MCF 10A (cell line): ENCODE measurements at regions not wholly inside any gene's neighbourhood (a gene's known extent, or its start where the extent isn't known, plus 50 kb on each side); places are given as distances from the start of the nearest gene placed in this dataset.
A peak's percentile ranks its signal among the peaks of the same experiment; 100 is the strongest.

Source experiments
- BruUV-seq: library from RNA; stranded (reverse); fragments of 400-500 nt; replicated peaks from 2 replicates; lab custom pipeline; 2021; lab: Mats Ljungman, UMichigan
- CTCF ChIA-PET: fragments of 300-600 bp; sonication (Branson Sonifier 250); formaldehyde crosslinking; extraction: SDS; loops from one replicate; lab custom pipeline; 2021; ENCODE audit warnings: antibody characterized with exemption, inconsistent platforms; lab: Yijun Ruan, JAX
- POLR2A ChIA-PET: fragments of 300-600, 350-650 bp; sonication (Branson Sonifier 250); formaldehyde crosslinking; extraction: SDS; loops from one replicate; lab custom pipeline; 2020; ENCODE audit warnings: antibody characterized with exemption, inconsistent platforms; lab: Yijun Ruan, JAX
- DNase-seq: peaks from one replicate; pipeline ENCODE4 v3.0.0-alpha.2; 2018; ENCODE audit not compliant: unreplicated experiment
- H3K27ac Mint-ChIP-seq: one replicate; pipeline ENCODE4 v1.8.0; 2022; ENCODE audit warnings: mild to moderate bottlenecking, low read depth, mixed read lengths; ENCODE audit not compliant: unreplicated experiment
- H3K27me3 Mint-ChIP-seq: one replicate; pipeline ENCODE4 v1.8.0; 2022; ENCODE audit warnings: mixed read lengths; ENCODE audit not compliant: insufficient read depth, unreplicated experiment
- H3K36me3 Mint-ChIP-seq: one replicate; pipeline ENCODE4 v1.8.0; 2022; ENCODE audit warnings: mild to moderate bottlenecking, moderate library complexity, mixed read lengths; ENCODE audit not compliant: insufficient read depth, unreplicated experiment
- H3K4me1 Mint-ChIP-seq: one replicate; pipeline ENCODE4 v1.8.0; 2022; ENCODE audit warnings: mixed read lengths; ENCODE audit not compliant: insufficient read depth, unreplicated experiment
- H3K4me3 Mint-ChIP-seq: one replicate; pipeline ENCODE4 v1.8.0; 2022; ENCODE audit warnings: mild to moderate bottlenecking, moderate library complexity, mixed read lengths; ENCODE audit not compliant: unreplicated experiment
- H3K9me3 Mint-ChIP-seq: one replicate; pipeline ENCODE4 v1.8.0; 2022; ENCODE audit warnings: mixed read lengths; ENCODE audit not compliant: unreplicated experiment
- intact Hi-C: fragments of 100-400 bp; cut with micrococcal nuclease; formaldehyde crosslinking; loops from 2 replicates; pipeline ENCODE4 v1.14.1; 2022
- TF ChIP-seq, protein P1 (sequence below): fragments of 200-600 bp; IDR thresholded peaks from one replicate; pipeline ENCODE4 v1.8.0; 2022; ENCODE audit warnings: antibody characterized with exemption, mild to moderate bottlenecking; ENCODE audit not compliant: unreplicated experiment

DNA sequence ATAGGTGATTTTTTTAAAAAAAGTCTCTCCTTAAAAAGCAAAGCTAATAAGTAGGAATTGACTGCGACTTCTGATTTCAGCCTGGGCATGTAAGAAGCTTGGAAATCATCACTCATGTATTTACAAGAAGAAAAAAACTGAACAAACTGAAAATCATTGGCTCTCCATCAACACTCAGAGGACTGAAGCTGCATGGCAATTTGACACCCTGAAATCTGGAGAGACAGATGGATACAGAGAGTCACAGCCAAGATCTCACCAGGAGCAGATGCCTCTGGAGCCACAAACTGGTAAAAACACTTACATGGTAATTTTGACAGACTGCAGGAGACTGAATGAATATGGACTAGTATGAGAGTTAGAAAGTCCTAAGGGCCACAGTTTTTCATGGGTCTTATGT lies 191.2 kb upstream of the TCF21 start:
- TF ChIP-seq, protein P1, sequence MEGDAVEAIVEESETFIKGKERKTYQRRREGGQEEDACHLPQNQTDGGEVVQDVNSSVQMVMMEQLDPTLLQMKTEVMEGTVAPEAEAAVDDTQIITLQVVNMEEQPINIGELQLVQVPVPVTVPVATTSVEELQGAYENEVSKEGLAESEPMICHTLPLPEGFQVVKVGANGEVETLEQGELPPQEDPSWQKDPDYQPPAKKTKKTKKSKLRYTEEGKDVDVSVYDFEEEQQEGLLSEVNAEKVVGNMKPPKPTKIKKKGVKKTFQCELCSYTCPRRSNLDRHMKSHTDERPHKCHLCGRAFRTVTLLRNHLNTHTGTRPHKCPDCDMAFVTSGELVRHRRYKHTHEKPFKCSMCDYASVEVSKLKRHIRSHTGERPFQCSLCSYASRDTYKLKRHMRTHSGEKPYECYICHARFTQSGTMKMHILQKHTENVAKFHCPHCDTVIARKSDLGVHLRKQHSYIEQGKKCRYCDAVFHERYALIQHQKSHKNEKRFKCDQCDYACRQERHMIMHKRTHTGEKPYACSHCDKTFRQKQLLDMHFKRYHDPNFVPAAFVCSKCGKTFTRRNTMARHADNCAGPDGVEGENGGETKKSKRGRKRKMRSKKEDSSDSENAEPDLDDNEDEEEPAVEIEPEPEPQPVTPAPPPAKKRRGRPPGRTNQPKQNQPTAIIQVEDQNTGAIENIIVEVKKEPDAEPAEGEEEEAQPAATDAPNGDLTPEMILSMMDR = no peak
- DNase-seq = peak; percentile 44
- H3K27ac Mint-ChIP-seq = peak overlapping the region; percentile 28
- H3K4me3 Mint-ChIP-seq = no peak overlapping the region
- peaks cover 11% of the 10 kb centered on the region for H3K4me1 Mint-ChIP-seq
- intact Hi-C loops = no loop called here
- POLR2A ChIA-PET = interaction anchor here (0.8 to 1.3 kb wide), 2 partner anchors 37 to 106 kb away, joined by 3 read pairs; no protein-coding TSS in a partner anchor
- peaks cover 14% of the 10 kb centered on the region for H3K9me3 Mint-ChIP-seq
- CTCF ChIA-PET = no interaction called here
- H3K27me3 Mint-ChIP-seq = no peaks in the 10 kb centered on the region
- no TSS peak for BruUV-seq
- peaks cover 5% of the 10 kb centered on the region for H3K36me3 Mint-ChIP-seq

DNA sequence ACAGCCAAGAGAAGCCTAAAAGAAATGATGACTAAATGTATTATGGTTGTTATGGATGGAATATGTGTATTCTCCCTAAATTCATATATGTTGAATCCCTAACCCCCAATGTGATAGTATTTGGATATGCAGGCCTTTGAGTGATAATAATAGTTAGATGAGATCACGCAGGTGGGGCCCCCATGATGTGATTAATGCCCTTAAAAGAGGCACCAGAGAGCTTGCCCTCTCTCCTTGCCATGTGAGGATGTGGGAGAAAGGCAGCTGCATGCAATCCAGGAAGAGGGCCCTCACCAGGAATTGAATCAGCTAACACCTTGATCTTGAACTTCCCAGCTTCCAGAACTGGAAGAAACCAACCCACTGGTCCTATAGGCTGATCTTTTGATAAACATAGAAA lies 190.6 kb upstream of the TCF21 start:
- CTCF ChIA-PET = no interaction called here
- peaks cover 9% of the 10 kb centered on the region for H3K9me3 Mint-ChIP-seq
- POLR2A ChIA-PET = no interaction called here
- intact Hi-C loops = no loop called here
- no peaks in the 10 kb centered on the region for H3K27me3 Mint-ChIP-seq
- no peak overlapping the region for H3K4me3 Mint-ChIP-seq
- peaks cover 5% of the 10 kb centered on the region for H3K36me3 Mint-ChIP-seq
- DNase-seq = no peak
- H3K4me1 Mint-ChIP-seq = peaks cover 11% of the 10 kb centered on the region
- no TSS peak for BruUV-seq
- TF ChIP-seq, protein P1 = no peak
- peak overlapping the region; percentile 28 for H3K27ac Mint-ChIP-seq

DNA sequence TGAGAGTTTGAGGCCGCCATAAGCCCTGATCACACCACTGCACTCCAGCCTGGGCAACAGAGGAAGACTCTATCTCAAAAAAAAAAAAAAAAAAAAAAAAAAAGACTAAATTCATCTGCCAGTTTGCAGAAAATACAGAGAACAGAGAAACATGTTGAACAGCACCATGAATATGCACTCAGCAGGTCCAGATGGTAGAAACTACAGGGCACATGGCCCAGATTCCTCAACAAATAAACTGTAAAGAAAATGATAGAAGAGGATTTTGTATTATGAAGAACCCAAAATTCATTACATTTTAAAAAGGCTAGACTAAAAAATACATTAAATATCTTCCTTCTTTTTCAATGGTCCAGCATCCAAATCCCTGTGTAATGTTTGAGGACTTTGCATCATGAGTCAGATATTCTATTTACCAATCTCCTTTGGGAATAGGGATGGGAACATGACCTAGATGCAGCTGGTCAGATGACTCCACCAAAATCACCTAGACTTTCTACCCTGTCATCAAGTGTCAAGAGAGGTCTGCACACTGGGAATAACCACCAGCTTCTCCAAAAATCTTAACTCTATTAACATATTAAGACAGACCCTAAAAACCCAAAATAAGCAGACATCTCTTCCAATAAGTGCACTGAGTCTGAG lies 189.1 kb upstream of the TCF21 start:
- H3K9me3 Mint-ChIP-seq = peaks cover 9% of the 10 kb centered on the region
- no peak overlapping the region for H3K4me3 Mint-ChIP-seq
- DNase-seq = no peak
- ChIA-PET CTCF (interaction anchor here (0.6 to 0.7 kb wide), 2 partner anchors 193 to 214 kb away, joined by 5 read pairs; no protein-coding TSS in a partner anchor), POLR2A (no interaction called here)
- no peak overlapping the region for H3K27ac Mint-ChIP-seq
- H3K36me3 Mint-ChIP-seq = peaks cover 5% of the 10 kb centered on the region
- TF ChIP-seq, protein P1 = no peak
- no TSS peak for BruUV-seq
- H3K4me1 Mint-ChIP-seq = peaks cover 15% of the 10 kb centered on the region
- intact Hi-C loops = loop anchor here (10.0 kb wide), 1 partner anchor 885 kb away; the partner anchor contains the start of gene RPS12
- no peaks in the 10 kb centered on the region for H3K27me3 Mint-ChIP-seq

DNA sequence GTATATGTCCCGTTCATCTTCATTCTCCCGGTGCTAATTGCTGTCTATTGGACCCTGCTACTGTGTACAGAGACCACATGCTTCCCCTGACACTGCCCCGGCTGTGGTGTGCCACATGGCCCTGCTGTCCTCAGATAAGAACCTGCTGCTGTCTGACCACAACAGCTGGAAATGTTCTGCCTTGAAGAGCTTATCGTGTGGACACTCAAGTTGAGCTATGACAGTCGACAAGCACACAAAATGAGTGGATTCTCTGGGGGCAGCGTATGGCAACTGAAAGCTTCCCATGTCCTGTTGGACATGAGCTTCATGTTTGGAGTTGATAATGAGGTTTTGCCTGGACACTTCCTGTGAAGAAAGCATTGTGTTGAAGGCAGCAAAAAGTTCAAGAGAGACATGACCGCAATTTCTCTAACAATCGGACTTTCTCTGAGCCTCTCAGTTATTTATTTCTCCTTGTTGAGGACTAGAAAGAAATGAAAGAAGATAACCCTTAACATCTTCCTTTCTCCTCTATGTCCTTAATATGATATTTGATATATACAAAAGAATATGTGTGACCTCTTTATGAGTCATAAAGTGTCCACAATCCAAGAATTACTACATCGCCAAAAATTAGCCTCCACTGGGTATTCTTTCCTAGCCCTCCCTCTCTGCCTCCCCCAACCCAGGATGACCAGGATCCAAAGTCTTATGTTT lies 187.1 kb upstream of the TCF21 start:
- peak; percentile 26 for DNase-seq
- Mint-ChIP-seq H3K27me3 (no peaks in the 10 kb centered on the region), H3K4me1 (peaks cover 32% of the 10 kb centered on the region), H3K27ac (no peak overlapping the region), H3K4me3 (no peak overlapping the region), H3K9me3 (peaks cover 9% of the 10 kb centered on the region), H3K36me3 (peaks cover 5% of the 10 kb centered on the region)
- CTCF ChIA-PET = no interaction called here
- TF ChIP-seq, protein P1 = no peak
- POLR2A ChIA-PET = interaction anchor here (0.6 kb wide), 1 partner anchor 57 kb away, joined by 3 read pairs; no protein-coding TSS in a partner anchor
- BruUV-seq = no TSS peak
- intact Hi-C loops = loop anchor here (10.0 kb wide), 1 partner anchor 887 kb away; the partner anchor contains the start of gene RPS12
